D341Med (cell line): ENCODE measurements at regions not wholly inside any gene's neighbourhood (a gene's known extent, or its start where the extent isn't known, plus 50 kb on each side); places are given as distances from the start of the nearest gene placed in this dataset.
"Not testable (repeated sequence)": the region's sequence is repeated elsewhere in the genome, so short reads cannot be mapped to it uniquely, and the experiment has no call there.

ENCODE experiments used
- DNase-seq: peaks from one replicate; pipeline ENCODE4 v3.0.0; 2012; ENCODE audit warnings: low spot score

DNA sequence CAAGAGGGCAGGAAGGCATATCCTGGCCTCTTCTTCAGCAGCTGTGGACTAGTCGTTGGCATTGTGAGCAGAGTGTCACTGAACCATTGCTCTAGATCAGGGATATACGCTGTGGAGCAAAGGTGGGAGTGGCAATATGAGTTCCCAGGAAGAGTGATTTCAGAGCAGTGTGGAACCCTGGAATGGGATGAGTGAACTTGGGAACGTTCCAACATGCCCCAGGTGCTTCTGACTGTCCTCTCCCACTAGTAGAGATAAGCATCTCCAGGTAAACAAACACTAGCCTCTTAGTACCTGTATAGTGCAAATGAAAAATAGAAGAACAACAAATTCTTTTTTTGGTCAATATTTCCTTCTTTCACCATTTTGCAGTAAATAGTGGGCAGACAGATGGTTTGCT, 123.6 kb upstream of the VEPH1 start:
- no peak for DNase-seq

GRCh38 chr3:157624801-157625200, 121.6 kb upstream of the VEPH1 start:
- no peak for DNase-seq

DNA sequence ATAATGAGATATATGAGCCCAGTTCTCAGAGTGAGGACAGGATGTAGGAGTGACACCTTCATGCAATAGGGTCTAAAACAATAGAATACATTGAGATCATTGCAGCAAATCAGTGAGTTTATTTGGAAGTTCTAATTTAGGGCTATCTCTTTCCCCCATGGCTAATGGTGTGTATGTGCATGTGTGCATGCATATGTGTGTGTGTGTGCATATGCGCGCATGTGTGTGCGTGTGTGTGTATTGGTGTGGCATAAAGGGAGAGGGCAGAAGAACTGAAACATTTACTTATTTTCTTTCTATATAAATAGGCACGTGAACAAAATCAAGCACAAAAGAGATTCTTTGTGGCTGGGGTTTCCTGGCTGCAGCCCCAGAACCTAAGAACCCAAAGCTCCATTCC, 115.7 kb upstream of the VEPH1 start:
- no peak for DNase-seq

DNA sequence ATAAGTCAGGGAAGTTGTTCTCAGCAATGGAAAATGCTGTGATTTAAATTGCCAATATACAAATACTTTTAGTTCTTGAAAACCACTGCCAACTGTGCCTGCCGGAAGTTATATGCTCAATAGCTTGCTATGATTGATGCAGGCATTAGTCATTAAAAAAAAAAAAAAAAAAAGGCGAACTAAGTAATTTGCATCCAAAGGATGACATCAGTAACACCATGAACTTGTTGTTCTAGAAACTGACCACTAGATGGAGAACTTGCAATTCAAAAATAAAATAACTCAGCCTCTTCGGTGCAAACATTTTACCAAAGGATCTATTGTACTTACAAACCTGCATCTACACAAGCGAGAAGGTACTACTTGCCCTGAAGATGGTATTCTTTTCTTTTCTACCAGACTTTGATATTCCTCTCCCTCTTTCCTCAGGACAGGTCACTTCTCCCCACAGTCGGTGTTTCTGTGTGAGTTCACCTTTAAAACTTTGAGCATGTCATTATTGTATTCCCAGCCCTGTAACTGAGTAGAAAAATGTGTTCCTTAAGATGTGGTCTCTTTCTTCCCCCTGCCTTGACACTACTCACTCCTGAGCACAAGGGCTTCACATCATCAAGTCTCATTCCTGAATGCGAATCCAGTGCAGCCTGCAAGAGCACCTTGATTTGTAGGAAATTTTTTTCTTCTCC, 115.0 kb upstream of the VEPH1 start:
- peak; percentile 51 for DNase-seq

DNA sequence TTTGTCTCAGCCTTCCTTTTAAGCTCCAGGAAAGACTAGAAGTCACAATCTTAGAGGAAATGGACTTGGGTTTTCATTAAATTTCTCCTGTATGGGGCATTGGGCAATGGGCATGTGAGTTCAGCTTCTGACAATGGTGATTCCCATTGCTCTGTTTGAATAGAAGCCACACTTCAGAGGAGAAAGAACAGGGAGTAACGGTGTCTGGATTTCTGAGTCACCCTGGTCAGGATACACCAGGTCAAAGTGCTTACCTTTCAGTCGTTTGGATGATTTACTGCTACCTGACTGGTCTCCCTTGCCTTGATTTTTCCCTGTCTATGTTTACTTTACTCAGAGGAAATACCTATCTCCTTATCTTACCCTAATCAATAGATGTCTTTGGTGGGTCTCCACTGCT, 111.7 kb upstream of the VEPH1 start:
- DNase-seq, result no peak

DNA sequence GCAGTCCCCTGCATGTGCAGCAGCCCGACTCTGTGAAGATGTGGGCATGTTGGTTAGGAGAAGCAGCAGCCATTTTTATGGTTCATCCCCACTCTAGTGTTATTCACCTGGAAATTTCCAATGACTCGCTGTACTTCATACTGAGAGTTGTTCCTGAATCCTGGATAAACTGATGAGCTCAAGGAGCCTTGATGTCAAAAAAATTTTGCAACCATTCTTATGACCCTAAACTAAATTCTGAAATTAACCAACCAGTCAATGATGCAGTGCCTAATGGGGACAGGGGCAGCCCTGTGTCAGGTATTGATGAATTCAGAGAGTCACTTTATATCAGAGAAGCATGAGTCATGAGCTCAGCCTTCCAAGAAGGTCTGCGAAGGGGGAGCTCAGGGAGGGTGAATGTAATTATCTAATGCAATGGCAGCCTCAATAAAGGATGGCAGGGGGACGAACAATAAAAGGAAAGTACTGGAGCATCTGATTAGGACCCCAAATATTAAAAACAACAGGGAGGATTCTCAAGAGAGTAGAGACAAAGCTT, 108.4 kb upstream of the VEPH1 start:
- peak; percentile 47 for DNase-seq

- DNase-seq, result no peak
These were observed 107.8 kb upstream of the VEPH1 start for GRCh38 chr3:157610876-157611535.

DNA sequence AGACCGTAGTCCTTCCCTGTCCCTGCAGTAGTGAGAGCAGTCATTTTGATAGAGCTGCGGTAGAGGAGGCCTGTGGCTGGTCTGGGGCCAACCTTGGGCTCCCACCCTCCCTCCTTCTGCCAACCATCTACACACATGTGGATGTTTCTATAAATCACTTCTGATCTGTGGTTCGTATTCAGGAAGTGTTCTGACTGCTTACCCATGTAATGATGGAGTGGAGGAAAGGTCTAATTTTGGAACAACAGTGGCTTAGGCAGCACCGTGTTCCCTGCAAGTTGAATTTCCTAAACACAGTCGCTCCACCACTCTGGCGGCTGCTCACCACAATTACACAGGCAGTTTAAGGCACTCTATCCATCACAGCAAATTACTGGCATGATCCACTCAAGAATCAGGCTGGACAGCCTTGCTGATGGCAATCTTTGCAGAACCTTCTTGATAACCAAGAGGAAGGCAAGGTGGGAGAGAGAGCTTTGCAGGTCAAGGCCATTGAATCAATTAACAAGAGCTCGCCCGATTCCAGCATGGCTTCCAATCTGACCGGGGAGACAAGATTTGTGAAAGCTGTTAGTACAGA, 104.7 kb upstream of the VEPH1 start:
- no peak for DNase-seq

GRCh38 chr3:157606852-157607197, 103.6 kb upstream of the VEPH1 start:
- DNase-seq, result no peak

- peak; percentile 87 for DNase-seq
These were observed 103.0 kb upstream of the VEPH1 start for GRCh38 chr3:157606011-157606851.

- no peak for DNase-seq
These were observed 102.1 kb upstream of the VEPH1 start for GRCh38 chr3:157605356-157605755.

GRCh38 chr3:157602424-157602823, 99.2 kb upstream of the VEPH1 start:
- DNase-seq, result no peak

GRCh38 chr3:157595259-157595658, 92.0 kb upstream of the VEPH1 start:
- DNase-seq, result no peak

GRCh38 chr3:157594413-157594812, 91.2 kb upstream of the VEPH1 start:
- no peak for DNase-seq

GRCh38 chr3:157592769-157593168, 89.6 kb upstream of the VEPH1 start:
- DNase-seq, result no peak

DNA sequence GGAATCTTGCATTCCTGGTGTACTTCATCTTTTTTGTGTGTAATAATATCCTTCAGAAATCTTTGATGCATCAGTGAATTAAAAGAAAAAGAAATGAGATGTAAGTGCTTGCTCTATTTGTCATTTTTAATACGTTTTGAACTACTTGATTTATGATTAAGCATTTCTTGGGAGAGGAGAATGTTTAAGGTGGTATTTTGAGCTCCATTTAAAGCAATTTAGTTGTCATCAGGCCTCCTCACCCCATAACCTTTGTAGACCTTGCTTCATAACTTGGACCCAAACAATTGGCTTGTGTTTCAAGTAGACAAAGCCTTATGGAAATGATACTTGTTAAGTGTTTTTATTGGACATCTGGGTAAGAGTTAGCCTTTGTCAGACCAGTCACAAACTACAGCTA, 87.1 kb upstream of the VEPH1 start:
- no peak for DNase-seq

GRCh38 chr3:157589211-157589610, 86.0 kb upstream of the VEPH1 start:
- no peak for DNase-seq

DNA sequence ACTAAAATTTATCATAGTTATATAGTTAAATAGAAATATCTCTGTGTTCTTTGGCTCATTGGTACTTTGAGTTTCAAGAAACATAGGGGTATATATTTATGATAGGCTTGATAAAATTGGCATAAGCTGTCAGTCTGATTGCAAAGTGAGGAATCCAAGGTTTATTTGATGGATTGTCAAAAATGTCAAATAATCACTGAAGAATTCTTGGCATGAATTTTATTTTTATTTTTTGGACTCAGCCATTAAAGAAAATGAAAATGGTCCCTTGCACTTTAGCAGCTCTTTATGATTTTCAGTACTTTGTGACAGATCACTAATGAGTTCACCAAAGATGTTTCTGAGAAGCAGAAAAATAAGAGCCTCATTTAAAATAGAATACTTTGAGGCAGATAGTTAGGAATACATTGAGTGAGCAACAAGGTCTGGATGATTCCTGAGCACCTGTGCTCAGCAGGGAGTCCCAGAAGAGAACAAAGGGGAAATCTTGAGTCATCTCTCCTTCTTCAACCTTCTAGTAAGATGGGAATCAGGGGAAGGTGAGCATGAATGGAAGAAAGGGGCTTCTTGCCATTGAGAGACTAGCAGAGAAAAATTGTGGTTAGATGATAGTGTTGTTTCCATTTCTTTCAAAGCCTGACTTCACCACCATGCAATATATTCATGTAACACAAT, 85.3 kb upstream of the VEPH1 start:
- DNase-seq, result no peak

DNA sequence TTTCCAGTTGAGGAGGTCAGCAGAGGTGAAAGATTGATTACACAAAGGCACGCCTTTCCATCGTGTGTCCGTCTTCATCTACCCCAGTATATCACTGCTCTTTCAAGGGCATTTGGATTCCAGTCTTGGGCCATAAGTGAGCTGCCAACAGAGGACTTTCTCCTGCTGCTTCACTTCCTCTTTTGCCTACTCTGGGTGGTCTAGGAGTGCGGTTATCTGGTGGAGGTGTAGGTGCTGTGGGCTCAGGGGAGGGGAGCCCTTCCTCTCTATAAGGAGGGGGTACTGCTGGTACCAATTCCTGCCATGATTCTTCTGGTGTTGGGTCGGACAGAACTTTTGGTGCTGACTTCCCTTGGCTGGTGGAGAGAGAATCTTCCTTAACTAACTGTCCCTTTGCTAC, 83.1 kb upstream of the VEPH1 start:
- no peak for DNase-seq

- DNase-seq, result no peak
These were observed 82.2 kb upstream of the VEPH1 start for GRCh38 chr3:157585386-157585785.

DNA sequence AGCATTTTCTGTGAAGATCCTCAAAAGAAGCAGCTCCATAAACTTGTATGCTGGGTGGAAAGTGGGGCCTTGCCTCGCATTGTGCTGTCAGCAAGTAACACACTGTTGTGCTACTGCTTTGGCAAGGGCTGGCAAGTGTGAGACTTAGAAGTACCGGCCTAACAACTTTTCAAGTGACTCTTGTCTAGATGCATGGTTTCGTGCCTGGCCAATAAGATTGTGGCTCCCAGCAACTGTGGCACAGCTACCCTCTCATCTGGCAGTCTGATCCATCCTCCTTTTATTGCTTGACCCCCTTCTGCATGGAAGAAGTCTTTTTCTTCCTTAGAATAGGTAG, 79.4 kb upstream of the VEPH1 start:
- DNase-seq, result no peak

DNA sequence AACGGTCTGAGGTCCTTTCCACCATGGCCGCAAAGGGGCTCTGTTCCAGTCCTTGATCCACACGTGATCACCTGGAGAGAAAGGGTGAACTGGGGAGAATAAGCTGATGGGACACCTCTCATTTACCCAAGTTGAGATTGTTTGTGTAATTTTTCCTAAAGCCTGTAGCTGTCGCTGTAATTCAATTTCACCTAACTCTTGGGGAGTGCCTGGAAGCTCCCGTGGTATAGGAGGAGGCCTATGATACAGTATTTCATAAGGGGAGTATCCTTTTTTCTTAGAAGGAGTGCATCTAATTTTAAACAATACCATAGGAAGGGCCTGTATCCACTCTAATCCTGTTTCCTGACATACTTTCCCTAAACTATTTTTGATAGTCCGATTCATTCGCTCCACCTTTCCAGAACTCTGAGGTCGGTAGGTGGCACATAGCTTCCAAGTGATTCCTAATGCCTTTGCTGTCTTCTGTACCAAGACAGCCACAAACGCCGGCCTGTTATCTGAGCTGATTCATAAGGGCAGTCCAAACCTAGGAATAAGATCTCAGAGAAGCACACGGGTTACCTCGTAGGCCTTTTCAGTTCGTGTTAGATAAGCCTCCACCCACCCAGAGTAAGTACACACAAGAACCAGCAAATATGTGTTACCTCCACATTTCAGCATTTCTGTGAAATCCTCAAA, 78.9 kb upstream of the VEPH1 start:
- DNase-seq, result not testable (repeated sequence)
